LNCaP clone FGC (cell line): ENCODE measurements at regions not wholly inside any gene's neighbourhood (a gene's known extent, or its start where the extent isn't known, plus 50 kb on each side); places are given as distances from the start of the nearest gene placed in this dataset.

Source experiments
- DNase-seq: peaks from one replicate; pipeline ENCODE4 v3.0.0-alpha.2; 2011; ENCODE audit warnings: low read depth
- H3K4me3 ChIP-seq: 2 replicates; pipeline ENCODE4 v1.5.1; 2011; ENCODE audit warnings: mild to moderate bottlenecking, low read depth, low read length, control low read depth
- CTCF ChIP-seq: IDR thresholded peaks from 2 replicates; pipeline ENCODE4 v1.5.1; 2012; ENCODE audit warnings: mild to moderate bottlenecking; ENCODE audit not compliant: control insufficient read depth, insufficient read depth; ENCODE audit errors: extremely low read depth

- DNase-seq: no peak
- no peak for TF ChIP-seq CTCF
- no peak overlapping the region for H3K4me3 ChIP-seq
Observed at GRCh38 chr12:92261692-92262091, 116.0 kb upstream of the BTG1 start.

DNA sequence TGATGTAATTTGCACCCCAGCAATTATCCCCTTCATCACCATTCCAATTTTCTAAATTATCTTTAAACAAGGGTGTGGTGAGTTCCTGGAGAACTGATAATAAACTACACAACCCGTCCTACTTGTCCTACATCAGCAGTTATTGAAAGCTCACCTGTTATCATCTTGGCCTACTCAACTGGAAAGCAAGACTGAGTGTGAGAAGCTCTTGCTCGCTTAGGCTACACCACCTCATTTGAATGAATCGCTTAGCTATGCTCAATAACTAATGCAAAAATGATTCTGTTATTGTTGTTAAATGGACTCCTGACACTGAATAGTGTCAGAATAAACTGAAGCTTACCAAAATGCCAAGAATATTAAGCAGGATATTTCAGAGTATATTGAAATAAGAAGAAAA lies 115.4 kb upstream of the BTG1 start:
- DNase-seq: no peak
- TF ChIP-seq CTCF: no peak
- no peak overlapping the region for H3K4me3 ChIP-seq

DNA sequence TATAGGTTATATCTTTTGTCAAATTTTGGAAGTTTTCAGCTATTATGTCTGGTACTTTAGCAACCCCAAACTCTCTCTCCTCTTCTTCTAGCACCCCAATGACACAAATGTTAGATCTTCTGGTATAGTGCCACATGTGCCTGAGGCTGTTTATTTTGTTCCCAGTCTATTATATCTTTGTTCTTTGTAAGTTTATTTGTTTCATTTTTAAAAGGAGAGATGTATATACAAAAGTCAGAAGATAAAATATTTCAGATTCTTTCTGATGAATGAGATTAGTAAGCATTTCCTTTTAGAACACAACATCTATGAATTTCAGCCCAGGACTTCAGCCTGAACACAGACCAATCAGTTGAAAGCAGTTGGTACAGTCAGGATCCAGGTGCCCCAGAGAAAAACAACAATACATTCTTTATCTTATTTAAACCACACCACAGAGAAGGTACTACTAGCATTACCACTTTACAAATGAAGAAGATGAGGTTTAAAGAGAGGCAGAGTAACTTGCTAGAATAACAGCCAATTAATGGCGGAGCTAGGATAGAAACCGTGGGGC lies 114.1 kb upstream of the BTG1 start:
- no peak for TF ChIP-seq CTCF
- no peak overlapping the region for H3K4me3 ChIP-seq
- DNase-seq: no peak

DNA sequence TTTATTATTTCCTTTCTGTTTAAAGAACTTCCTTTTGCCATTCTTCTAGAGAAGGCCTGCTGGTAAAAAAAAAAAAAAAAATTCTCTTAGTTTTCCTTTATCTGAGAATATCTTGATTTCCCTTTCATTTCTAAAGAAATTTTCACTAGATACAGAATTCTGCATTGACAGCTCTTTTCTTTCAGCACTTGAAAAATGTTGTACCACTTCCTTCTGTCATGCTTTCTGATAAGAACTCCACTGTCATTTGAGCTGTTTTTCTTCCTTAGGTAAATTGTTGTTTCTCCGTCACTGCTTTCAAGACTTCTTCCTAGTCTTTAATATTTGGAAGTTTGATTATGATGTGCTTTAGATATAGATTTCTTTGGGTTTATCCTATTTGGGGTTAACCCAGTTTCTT lies 113.6 kb upstream of the BTG1 start:
- H3K4me3 ChIP-seq: no peak overlapping the region
- DNase-seq: no peak
- TF ChIP-seq CTCF: no peak

DNA sequence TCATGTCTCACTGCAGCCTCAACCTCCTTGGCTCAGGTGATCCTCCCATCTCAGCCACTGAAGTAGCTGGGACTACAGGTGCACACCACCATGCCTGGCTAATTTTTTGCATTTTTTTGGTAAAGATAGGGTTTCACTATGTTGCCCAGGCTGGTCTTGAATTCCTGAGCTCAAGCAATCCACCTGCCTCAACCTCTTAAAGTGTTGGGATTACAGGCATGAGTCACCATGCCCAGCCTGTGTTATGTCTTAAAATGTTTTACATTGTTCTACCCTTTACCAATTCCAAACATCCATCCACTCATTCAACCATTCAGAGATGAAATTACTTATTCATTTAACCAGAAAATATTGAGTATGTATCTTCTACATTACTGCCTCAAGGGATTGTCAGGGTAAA lies 111.6 kb upstream of the BTG1 start:
- DNase-seq: no peak
- TF ChIP-seq CTCF: no peak
- no peak overlapping the region for H3K4me3 ChIP-seq

DNA sequence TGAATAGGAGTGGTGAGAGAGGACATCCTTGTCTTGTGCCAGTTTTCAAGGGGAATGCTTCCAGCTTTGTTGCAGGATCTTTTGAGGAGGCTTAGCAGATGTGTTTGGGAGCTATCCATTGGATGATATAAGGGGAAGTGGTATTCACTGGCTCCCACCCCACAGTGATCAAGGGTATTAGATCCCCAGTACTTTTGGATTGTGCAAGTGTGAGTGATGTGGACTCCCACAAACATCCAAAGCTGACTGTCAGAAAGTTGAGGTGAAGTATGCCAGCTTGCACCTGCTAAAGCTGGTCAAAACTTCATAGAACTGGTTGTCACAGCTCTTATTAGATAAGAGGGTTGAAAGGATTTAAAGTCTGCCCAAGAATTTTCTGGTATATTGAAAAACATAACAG lies 110.1 kb upstream of the BTG1 start:
- TF ChIP-seq CTCF: no peak
- DNase-seq: no peak

GRCh38 chr12:92253301-92253700 lies 107.7 kb upstream of the BTG1 start:
- H3K4me3 ChIP-seq: no peak overlapping the region
- DNase-seq: no peak
- TF ChIP-seq CTCF: no peak

More for the DNA sequence above, 110.1 kb upstream of the BTG1 start:
- H3K4me3 ChIP-seq: no peak overlapping the region
